ENCODE measurements at regions not wholly inside any gene's neighbourhood (a gene's known extent, or its start where the extent isn't known, plus 50 kb on each side); places are given as distances from the start of the nearest gene placed in this dataset.

DNA sequence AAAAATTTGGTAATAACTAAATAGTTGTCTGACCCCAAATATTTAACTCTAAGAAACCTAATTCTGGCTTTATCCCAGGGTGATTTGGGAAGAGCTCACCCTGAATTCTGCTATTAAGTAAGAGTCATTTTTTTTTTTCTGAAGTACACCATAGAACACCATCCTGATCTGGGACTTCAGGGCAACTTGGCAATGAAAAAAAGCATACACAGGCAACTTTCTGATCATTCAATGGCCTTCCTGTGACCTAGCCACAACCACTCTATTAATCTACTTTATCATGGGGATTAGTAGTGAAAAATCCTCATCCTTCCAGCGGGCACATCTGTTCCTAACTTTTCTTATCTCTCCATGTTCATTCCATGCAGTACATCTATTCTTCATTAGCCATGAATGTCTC is 333.2 kb upstream of the MAD2L1 start:
- ATAC-seq (ENCODE audit: low read depth) (no peak), DNase-seq (no peak)
- CTCF ChIA-PET = no interaction called here
- Histone ChIP-seq H3K36me3 (ENCODE audit: control insufficient read depth, insufficient read depth, low read length) (no peaks in the 10 kb centered on the region), H3K9me1 (ENCODE audit: insufficient read depth, low read length) (no peaks in the 10 kb centered on the region), H2BK20ac (ENCODE audit: low read depth, low read length) (no peak overlapping the region), H3K23ac (ENCODE audit: low read depth, low read length) (no peak overlapping the region), H2AFZ (replicated peaks; ENCODE audit: low read length, poor library complexity) (no peak overlapping the region), H4K5ac (ENCODE audit: low read depth, low read length) (no peak overlapping the region), H3K9ac (ENCODE audit: low read depth, low read length) (no peak overlapping the region), H2BK120ac (ENCODE audit: low read depth, low read length) (no peak overlapping the region), H3K4me2 (ENCODE audit: low read depth, low read length) (no peak overlapping the region), H3K27ac (ENCODE audit: insufficient read depth, low read length) (no peak overlapping the region), H2BK5ac (ENCODE audit: low read depth, low read length, poor library complexity, severe bottlenecking) (no peak overlapping the region), H4K8ac (ENCODE audit: low read depth in 2 of 2, low read length in 2 of 2) (no peak overlapping the region), H3K4me1 (ENCODE audit: control insufficient read depth, insufficient read depth, low read length) (no peaks in the 10 kb centered on the region), H3K14ac (replicated peaks; ENCODE audit: low read depth, low read length) (no peak overlapping the region), H4K20me1 (ENCODE audit: insufficient read depth, low read length) (no peaks in the 10 kb centered on the region), H3K56ac (ENCODE audit: extremely low read depth, insufficient read depth, low read length) (no peak overlapping the region), H2BK15ac (ENCODE audit: low read depth, low read length) (no peak overlapping the region), H2AK5ac (ENCODE audit: low read depth, low read length) (no peak overlapping the region), H3K27me3 (ENCODE audit: control insufficient read depth, insufficient read depth, low read length) (no peaks in the 10 kb centered on the region), H3K4me3 (ENCODE audit: insufficient read depth, low read depth, low read length) (no peak overlapping the region), H4K91ac (ENCODE audit: insufficient read depth, low read depth, low read length) (no peak overlapping the region), H2AK9ac (replicated peaks; ENCODE audit: low read depth, low read length, poor library complexity) (no peak overlapping the region), H3K4ac (ENCODE audit: low read depth, low read length) (no peak overlapping the region), H3K79me1 (ENCODE audit: low read depth in 1 of 2, low read length in 2 of 2) (no peaks in the 10 kb centered on the region), H3K9me3 (ENCODE audit: control insufficient read depth, insufficient read depth, low read length) (no peaks in the 10 kb centered on the region), H3K18ac (ENCODE audit: low read depth, low read length) (no peak overlapping the region)
- in situ Hi-C loops (cut with MboI; ENCODE audit: low sequenced_read_pairs) (no loop called here), intact Hi-C loops (cut with micrococcal nuclease) (no loop called here), dilution Hi-C loops (cut with HindIII; ENCODE audit: low sequenced_read_pairs, unreplicated experiment) (no loop called here)
- TF ChIP-seq POLR2A (IDR thresholded peaks at IDR 0.05; ENCODE audit: low read depth, low read length) (no peak), SMC3 (IDR thresholded peaks at IDR 0.05; ENCODE audit: low read depth, low read length) (no peak), NFE2L2 (IDR thresholded peaks at IDR 0.05; ENCODE audit: low read depth, low read length) (no peak), RFX5 (IDR thresholded peaks at IDR 0.05; ENCODE audit: low read depth, low read length) (no peak), FOS (IDR thresholded peaks at IDR 0.05; ENCODE audit: low read depth, low read length) (no peak), CEBPB (IDR thresholded peaks at IDR 0.05; ENCODE audit: low read depth, low read length) (no peak), MXI1 (IDR thresholded peaks at IDR 0.05; ENCODE audit: borderline replicate concordance, low read depth, low read length) (no peak), MAZ (IDR thresholded peaks at IDR 0.05; ENCODE audit: borderline replicate concordance, low read depth, low read length) (no peak), CHD1 (IDR thresholded peaks at IDR 0.05; ENCODE audit: low read depth, low read length) (no peak), BHLHE40 (IDR thresholded peaks at IDR 0.05; ENCODE audit: low read depth, low read length) (no peak), RCOR1 (IDR thresholded peaks at IDR 0.05; ENCODE audit: insufficient replicate concordance, low read length) (no peak), RAD21 (IDR thresholded peaks at IDR 0.05; ENCODE audit: low read length) (no peak), CTCF (conservative IDR thresholded peaks at IDR 0.05; ENCODE audit: low read depth, low read length) (no peak), MAFK (IDR thresholded peaks at IDR 0.05; ENCODE audit: low read depth, low read length) (no peak)
- WGBS, 2 experiments (ENCODE audit: extremely low coverage in 2 of 2, insufficient read length in 1 of 2) = no CpG with 5 or more reads among the region's 1 CpG
- POLR2A ChIA-PET (ENCODE audit: unreplicated experiment) = no interaction called here
- no TSS peak for BruUV-seq (replicated peaks)

Data from IMR-90 (cell line).